ENCODE measurements at regions not wholly inside any gene's neighbourhood (a gene's known extent, or its start where the extent isn't known, plus 50 kb on each side); places are given as distances from the start of the nearest gene placed in this dataset.
"Not testable (repeated sequence)": the region's sequence is repeated elsewhere in the genome, so short reads cannot be mapped to it uniquely, and the experiment has no call there.

DNA sequence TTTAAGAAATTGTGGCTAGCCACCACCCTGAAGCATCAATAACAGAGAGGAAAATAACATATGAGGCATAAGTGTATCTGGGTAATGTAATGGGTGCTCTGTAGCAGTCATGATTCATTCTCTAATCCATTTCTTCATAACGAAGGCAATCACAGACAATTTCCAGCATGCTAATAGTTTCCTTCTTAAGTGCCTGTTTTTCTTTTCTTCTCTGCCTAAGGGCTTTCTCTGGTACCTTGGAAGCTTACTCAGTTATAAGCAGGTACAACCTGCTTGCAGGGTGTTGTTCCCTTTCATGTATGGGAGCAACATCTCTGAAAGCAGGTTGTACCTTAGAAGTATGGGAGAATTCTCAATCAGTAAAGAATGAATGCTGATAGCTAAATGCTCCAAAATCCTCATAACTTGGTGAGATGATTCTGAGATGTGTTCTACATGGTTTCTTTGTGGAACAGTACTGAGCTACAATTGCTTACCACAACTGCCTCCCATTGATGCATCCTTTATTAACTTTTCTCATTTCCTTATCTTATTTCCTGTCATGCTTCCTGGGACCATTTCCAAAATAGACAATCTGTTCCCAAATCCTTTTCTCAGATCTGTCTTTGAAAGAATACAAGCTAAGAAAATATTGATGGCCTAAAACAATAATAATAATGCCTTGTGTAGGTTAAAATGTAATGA lies 247.6 kb downstream of the PAPSS1 start:
- intact Hi-C loops (cut with DNase I) = no loop called here
- no peak for DNase-seq

DNA sequence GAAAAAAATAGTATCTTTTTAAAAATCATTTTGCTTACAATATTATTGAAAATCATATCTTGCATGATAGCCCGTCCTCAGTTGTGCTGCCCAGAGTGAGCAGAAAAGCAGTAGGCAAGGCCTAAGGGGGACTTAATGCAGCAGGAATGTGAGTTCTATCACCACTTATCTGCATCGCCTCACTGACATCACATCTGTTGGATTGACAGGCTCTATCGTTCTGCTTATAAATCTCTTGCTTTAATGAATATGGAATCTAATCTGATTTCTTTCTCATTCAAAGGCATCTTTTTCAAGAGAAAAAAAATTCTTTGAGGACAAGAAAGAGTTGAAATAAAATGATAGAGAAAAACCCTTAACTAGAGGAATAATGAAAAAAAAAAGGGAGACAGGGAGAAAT lies 249.9 kb downstream of the PAPSS1 start:
- DNase-seq = no peak

GRCh38 chr4:107468812-107469211 lies 251.2 kb downstream of the PAPSS1 start:
- DNase-seq = peak in 1 of 10 donors; percentile 27
- intact Hi-C loops (cut with DNase I) = no loop called here

More for the DNA sequence above, 249.9 kb downstream of the PAPSS1 start:
- intact Hi-C loops (cut with DNase I) = no loop called here

GRCh38 chr4:107468156-107468555 lies 251.9 kb downstream of the PAPSS1 start:
- intact Hi-C loops (cut with DNase I) = no loop called here
- DNase-seq = no peak

DNA sequence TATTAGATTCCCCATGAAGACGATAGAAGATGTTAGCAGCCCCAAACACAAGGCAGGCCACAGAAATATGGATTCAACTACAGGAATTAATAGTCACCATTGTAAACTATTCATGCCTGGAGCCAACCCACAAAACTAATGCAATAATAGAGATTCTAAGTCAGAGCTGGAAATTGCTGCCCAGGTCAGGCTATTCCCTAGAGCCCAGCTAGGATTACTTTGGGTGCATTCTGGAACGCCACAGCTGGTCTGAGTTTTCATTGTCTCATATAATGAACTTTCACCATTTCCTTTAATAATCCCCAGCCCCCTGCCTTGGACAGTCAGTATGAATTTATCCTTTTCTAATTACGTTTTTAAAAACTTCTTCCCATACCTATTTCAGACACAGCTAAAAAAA lies 252.6 kb downstream of the PAPSS1 start:
- DNase-seq = no peak
- intact Hi-C loops (cut with DNase I) = no loop called here

DNA sequence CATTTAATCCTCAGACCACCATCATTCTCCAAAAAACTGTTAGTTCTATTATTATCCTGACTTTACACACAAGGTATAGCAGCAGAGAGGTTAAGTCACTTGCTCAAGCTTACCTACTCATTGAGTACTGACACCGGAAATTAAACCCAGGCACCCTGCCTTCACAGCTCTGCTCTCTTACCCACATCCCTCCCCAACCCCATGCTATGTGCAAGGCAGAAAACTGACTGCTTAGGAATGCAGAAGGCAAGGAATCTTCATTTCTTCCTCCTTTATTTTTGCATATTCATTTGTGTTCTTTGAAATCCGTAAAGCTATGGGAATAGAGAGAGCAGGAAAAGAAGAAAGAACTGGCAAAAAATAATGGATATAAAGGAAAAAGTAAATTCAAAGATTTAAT lies 261.8 kb downstream of the PAPSS1 start:
- intact Hi-C loops (cut with DNase I) = no loop called here
- DNase-seq = no peak

DNA sequence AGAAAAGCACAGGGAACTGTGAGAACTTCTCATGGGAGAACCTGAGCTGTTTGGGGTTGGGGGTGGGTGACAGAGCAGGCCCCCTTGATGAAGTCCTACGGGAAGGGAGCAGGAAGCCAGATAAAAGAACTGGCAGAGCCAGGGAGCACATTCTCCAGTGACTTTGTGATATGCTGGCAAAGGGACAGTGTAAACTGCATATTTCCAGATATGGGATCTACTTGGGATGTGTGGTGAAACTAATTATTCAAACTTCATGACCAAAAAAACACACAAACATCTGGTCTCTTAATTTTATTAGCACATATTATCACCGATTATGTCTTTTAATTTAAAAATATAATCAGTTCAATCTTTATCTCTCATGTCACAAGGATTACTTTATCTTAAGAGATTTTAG lies 266.0 kb downstream of the PAPSS1 start:
- no peak for DNase-seq
- intact Hi-C loops (cut with DNase I) = no loop called here

DNA sequence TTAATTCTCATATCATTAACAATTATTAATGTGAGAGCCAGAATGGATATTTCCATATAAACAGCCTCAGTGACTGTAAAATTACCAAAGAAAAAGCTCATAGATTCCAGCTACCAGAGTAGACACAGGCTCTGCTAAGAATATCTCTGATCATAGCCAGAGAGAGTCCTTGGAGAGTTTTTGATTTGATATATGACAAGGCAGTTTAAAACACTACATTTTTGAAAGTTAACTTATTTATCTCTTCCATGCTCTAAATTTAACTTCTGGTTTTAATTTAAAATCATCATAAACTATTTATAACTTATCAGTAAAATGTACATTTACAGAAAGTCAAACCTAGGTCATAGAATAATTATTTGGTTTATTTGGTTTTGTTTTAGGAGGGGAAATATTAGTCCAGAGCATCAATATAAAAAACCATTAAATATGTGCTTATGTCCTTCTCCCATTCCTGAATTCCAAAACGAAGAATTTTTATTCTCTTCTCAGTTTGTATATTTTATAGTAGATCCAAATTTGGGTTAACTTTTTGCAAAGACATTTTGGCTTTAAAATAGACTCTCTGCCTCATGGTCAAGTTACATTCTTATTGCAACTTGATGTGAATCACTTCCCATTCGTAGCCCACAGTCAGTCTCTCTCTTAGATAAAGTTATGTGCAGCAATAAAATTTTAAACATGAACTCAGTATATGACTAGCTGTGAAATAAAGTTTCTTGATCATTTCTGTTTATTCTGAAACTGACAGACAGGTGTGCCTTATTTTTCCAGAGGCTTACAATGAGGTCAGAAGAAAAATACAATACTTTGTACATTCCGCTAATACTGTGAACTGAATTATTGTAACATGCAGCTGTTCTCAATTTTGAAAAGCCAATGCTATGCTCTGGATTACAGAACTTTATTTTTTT lies 267.1 kb downstream of the PAPSS1 start:
- intact Hi-C loops (cut with DNase I) = no loop called here

DNA sequence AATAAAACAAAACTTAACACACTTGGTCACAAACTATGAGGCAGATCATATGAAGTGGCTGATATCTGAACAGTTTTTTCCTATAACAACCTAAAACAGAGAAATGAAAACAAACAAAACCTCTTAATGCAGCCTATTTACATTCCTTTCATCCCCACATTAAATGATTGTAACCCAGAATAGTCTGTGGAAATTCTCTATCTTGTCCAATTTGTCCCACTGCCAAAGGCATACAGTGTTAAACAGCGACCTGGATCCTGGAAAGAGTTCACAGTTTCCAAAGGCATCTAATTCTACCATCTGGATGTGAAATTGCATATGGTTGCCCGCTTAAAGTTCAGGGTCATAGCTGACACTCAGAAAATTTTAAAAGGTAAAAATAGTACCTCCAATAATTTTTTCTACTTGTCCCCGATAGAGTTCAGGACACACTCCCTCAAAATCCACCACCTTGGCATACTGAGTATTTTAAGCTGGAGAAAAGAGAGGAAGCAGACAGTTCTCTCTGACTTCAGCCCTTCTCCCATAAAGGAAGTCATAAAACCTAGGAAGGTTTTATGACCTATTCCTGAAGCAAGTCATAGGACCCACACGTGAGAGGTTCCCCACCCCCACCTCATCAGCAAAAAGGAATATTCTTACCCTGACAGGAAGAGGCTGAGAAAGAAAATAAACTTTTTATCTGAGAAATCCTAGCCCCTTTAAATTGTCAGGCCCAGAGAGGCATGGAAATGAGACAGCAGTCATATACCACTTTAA lies 270.2 kb downstream of the PAPSS1 start:
- no peak for DNase-seq
- intact Hi-C loops (cut with DNase I) = no loop called here

More for the DNA sequence above, 267.1 kb downstream of the PAPSS1 start:
- no peak for DNase-seq

DNA sequence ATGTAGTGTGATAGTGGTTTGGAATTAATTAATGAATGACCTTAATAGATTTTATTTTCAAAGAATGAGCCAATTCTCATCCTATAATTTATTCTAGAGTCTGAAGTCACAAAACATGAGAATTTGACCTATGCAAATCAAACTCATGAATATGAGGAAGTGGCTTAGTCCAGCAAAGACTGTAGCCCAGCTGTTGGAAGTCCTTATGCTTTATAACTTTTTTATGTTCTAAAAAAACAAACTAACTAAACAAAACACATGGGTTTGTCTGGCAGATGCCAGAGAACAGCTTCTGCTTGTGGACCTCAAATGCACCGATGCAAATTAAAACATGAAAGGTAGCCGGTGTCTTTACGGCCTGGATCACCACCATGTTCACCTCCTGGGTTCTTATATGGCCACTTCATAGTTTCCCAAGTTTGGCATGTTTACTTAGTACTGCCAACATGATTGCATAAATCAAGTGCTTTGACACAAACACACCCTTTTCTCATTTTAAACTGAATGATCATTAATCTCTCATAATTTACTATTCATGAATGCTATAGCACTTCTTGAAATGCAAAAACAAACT lies 277.4 kb downstream of the PAPSS1 start:
- DNase-seq = no peak

GRCh38 chr4:107439401-107439800 lies 280.6 kb downstream of the PAPSS1 start:
- intact Hi-C loops (cut with DNase I) = no loop called here
- DNase-seq = no peak

More for the DNA sequence above, 277.4 kb downstream of the PAPSS1 start:
- intact Hi-C loops (cut with DNase I) = no loop called here

GRCh38 chr4:107436471-107436870 lies 283.6 kb downstream of the PAPSS1 start:
- intact Hi-C loops (cut with DNase I); DNase-seq: not testable (repeated sequence)

DNA sequence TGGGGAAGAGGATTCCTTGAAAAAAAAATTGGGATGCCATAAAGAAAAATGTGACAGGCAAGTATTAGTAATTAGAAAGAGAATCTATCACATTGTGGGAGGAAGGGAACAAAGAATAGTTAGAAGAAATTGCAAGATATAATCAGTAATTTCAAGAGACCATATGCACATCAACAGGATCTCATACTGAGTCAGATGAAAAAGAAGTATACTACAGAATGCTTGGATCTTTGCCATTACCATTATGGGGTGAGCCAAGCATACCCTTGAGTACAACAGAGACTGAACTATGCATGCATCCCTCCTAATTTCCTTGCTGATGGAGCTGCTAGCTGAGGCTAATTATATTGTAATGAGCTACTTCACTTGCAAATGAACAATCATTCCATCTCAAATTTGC lies 287.6 kb downstream of the PAPSS1 start:
- intact Hi-C loops (cut with DNase I) = no loop called here
- DNase-seq = no peak

DNA sequence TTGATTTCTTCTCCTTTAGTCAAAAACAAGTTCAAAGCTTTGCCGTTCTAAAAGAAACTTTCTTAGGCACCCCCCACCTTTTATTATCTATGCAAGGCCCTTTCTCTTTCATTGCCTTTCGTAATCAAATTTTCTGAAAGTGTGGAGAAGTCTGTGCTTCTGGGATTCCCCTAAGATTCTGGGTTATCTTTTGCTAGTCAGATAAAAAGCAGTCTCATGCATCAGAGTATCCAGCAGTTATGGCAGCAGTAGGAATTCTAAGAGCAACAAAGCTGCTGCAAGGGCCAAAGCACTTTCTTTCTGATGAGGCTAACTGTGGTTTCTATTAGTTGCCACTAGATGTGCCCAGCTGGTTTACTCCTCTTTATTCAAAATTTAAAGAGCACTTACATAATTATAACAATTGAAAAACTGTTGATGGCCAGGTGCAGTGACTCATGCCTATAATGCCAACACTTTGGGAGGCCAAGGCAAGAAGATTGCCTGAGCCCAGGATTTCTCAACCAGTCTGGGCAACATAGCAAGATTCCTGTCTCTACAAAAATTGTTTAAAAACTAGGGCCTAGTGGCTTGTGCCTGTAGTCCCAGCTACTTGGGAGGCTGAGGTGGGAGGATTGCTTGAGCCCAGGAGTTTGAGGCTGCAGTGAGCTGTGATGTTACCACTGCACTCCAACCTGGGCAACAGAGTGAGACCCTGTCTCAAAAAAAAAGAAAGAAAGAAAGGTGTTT lies 296.2 kb downstream of the PAPSS1 start:
- intact Hi-C loops (cut with DNase I) = no loop called here

GRCh38 chr4:107419536-107419935 lies 300.5 kb downstream of the PAPSS1 start:
- DNase-seq; intact Hi-C loops (cut with DNase I): not testable (repeated sequence)

More for the DNA sequence above, 296.2 kb downstream of the PAPSS1 start:
- DNase-seq = no peak

- DNase-seq = no peak
These were observed 301.0 kb downstream of the PAPSS1 start for GRCh38 chr4:107419052-107419451.

DNA sequence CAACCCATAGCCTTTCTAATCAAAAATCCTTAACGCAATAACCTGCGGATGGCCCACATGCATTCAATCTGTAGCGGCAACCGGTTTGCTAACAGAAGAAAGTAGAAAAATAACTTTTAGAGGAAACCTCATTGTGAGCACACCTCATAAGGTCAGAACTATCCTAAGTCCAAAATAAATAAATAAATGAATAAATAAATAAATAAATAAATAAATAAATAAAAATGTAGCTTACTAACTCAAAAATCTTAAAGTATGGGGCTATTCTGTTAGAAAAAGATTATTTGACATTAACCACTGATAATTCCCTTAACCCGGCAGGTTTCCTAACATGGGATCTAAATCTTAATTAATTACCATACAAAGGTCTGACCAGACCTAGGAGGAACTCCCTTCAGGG lies 304.5 kb downstream of the PAPSS1 start:
- intact Hi-C loops (cut with DNase I); DNase-seq: not testable (repeated sequence)

More at GRCh38 chr4:107419052-107419451, 301.0 kb downstream of the PAPSS1 start:
- intact Hi-C loops (cut with DNase I) = no loop called here

DNA sequence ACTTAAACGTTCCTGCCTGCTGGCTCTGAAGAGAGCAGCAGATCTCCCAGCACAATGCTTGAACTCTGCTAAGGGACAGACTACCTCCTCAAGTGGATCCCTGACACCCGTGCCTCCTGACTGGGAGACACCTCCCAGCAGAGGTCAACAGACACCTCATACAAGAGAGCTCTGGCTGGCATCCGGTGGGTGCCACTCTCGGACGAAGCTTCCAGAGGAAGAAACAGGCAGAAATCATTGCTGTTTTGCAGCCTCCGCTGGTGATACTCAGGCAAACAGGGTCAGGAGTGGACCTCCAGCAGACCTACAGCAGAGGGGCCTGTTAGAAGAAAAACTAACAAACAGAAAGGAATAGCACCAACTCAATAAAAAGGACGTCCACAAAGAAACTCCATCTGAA lies 310.2 kb downstream of the PAPSS1 start:
- DNase-seq = peak in 2 of 10 donors; percentile 59 to 61
- intact Hi-C loops (cut with DNase I) = not testable (repeated sequence)

- intact Hi-C loops (cut with DNase I) = no loop called here
- DNase-seq = peak in 1 of 10 donors; percentile 26
These were observed 311.1 kb downstream of the PAPSS1 start for GRCh38 chr4:107408968-107409367.

Data from posterior cingulate gyrus (tissue), 11 donors.